Sigmoid colon (tissue), 6 donors: ENCODE measurements at regions not wholly inside any gene's neighbourhood (a gene's known extent, or its start where the extent isn't known, plus 50 kb on each side); places are given as distances from the start of the nearest gene placed in this dataset.

Experiments used
- DNase-seq: peaks from one replicate; pipeline ENCODE4 v3.0.0-alpha.2; 2019
- H3K27ac ChIP-seq, 4 donors: fragments of 200-600 bp; sonication (generic); one replicate each; pipeline ENCODE4 v1.5.1; 2016 to 2019; ENCODE audit warnings: mild to moderate bottlenecking in 1 of 4
- H3K27me3 ChIP-seq, 3 donors: fragments of 200-600 bp; sonication (generic); one replicate each; pipeline ENCODE4 v1.5.1; 2019; ENCODE audit warnings: mild to moderate bottlenecking in 1 of 3
- H3K36me3 ChIP-seq, 4 donors: fragments of 200-600 bp; sonication (generic); one replicate each; pipeline ENCODE4 v1.5.1; 2016 to 2019
- H3K4me1 ChIP-seq, 4 donors: fragments of 200-600 bp; sonication (generic); one replicate each; pipeline ENCODE4 v1.5.1; 2017 to 2019
- H3K4me3 ChIP-seq, 4 donors: fragments of 200-600 bp; sonication (generic); one replicate each; pipeline ENCODE4 v1.5.1; 2017 to 2019; ENCODE audit warnings: mild to moderate bottlenecking in 2 of 4, moderate library complexity in 1 of 4
- H3K9me3 ChIP-seq, 4 donors: fragments of 200-600 bp in 3 of 4; sonication (generic) in 3 of 4; one replicate each; pipeline versions ENCODE4 v1.5.1 to v1.6.1; 2013 to 2019
- CTCF ChIP-seq, 4 experiments: fragments of 450-650 bp in 3 of 4; fragments of 200-600 bp in 1 of 4; IDR thresholded peaks; one replicate each; pipeline ENCODE4 v1.5.1; 2016 to 2019; ENCODE audit warnings: antibody characterized with exemption in 4 of 4, mild to moderate bottlenecking in 3 of 4, moderate library complexity in 2 of 4
- EP300 ChIP-seq, 4 donors: sonication (generic); formaldehyde crosslinking; IDR thresholded peaks; one replicate each; pipeline ENCODE4 v1.6.1; 2017; ENCODE audit warnings: antibody characterized with exemption in 4 of 4
- POLR2A ChIP-seq, 2 donors: fragments of 450-650 bp; IDR thresholded peaks; one replicate each; pipeline ENCODE4 v1.6.1; 2016; ENCODE audit warnings: antibody characterized with exemption in 2 of 2, mild to moderate bottlenecking in 2 of 2, moderate library complexity in 2 of 2
- POLR2AphosphoS5 ChIP-seq, 4 donors: sonication (generic); formaldehyde crosslinking; IDR thresholded peaks; one replicate each; pipeline ENCODE4 v1.6.1; 2017; ENCODE audit warnings: antibody characterized with exemption in 4 of 4
- WGBS, 2 donors: extraction: QIAGEN DNeasy Blood & Tissue Kit; methylation state at CpG; one replicate each; pipeline ENCODE4 v1.1.7; 2013; 5-methylcytosine and 5-hydroxymethylcytosine counted together
- intact Hi-C: fragments of 100-400 bp; cut with DNase I; formaldehyde crosslinking; loops from one replicate; pipeline ENCODE4 v1.15.1; 2023
- small RNA-seq, 3 donors: library from RNA; depleted of rRNA; stranded (forward); fragments of <200 nt; gene quantifications; one replicate each; pipeline ENCODE3, GENCODE V24; 2016
- donor health status: healthy with polysubstance abuse.
- donor health status: healthy.

- no peaks in the 10 kb centered on the region for H3K36me3 ChIP-seq
Measured at GRCh38 chr5:79849486-79850315, 141.4 kb downstream of the MTX3 start.

More at GRCh38 chr5:79849486-79850315, 141.4 kb downstream of the MTX3 start:
- Histone ChIP-seq H3K9me3 (no peaks in the 10 kb centered on the region), H3K27me3 (no peaks in the 10 kb centered on the region), H3K4me1 (peaks cover 0 to 20% (median 16%) of the 10 kb centered on the region in 4 donors), H3K27ac (peak overlapping the region in 3 of 4 donors; percentile 20 to 64 (median 58)), H3K4me3 (no peak overlapping the region)
- TF ChIP-seq EP300 (IDR thresholded peaks at IDR 0.05) (no peak), POLR2AphosphoS5 (IDR thresholded peaks at IDR 0.05) (no peak), CTCF (IDR thresholded peaks at IDR 0.05) (no peak), POLR2A (IDR thresholded peaks at IDR 0.05) (no peak)
- no peak for DNase-seq
- intact Hi-C loops, result no loop called here
- 93% methylated on average over 16 of the region's 16 CpGs for WGBS, 2 donors

Small RNA genes in the stretch of these regions (small RNA-seq; reads per million reads assigned to genes)
- 0 reads per million in 3 donors for gene AC008496.1
